ENCODE measurements at regions not wholly inside any gene's neighbourhood (a gene's known extent, or its start where the extent isn't known, plus 50 kb on each side); places are given as distances from the start of the nearest gene placed in this dataset.

DNA sequence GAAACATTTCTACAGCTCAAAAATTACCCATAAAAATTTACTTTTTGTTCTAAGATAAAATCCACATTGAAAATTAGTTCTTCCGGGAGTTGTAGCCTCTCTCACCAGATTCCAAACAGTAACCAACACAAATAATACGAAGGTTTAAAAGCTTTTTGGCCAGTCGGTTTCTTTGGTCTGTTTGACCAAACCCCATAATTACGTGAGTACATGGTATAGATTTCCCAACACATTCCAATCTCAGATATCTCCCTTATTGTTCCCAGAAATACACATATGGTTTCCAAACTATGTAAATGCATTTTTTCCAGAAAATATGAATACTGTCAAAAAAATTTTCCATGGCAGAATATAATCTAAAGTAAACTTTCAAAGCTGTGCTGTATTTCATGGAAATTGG lies 722.0 kb downstream of the KCNJ2 start:
- H3K36me3 ChIP-seq (ENCODE audit: control insufficient read depth in 2 of 2, extremely low read depth in 1 of 2, insufficient read depth in 2 of 2, low read length in 2 of 2) = no peaks in the 10 kb centered on the region
- H3K4me2 ChIP-seq (ENCODE audit: control insufficient read depth, extremely low read depth, insufficient read depth, low read depth, low read length) = no peak overlapping the region
- DNase-seq (ENCODE audit: low read depth, low spot score) = no peak
- H3K79me2 ChIP-seq (ENCODE audit: control insufficient read depth, insufficient read depth, low read length) = no peaks in the 10 kb centered on the region
- no peak for FAIRE-seq
- no peaks in the 10 kb centered on the region for H3K9me1 ChIP-seq (ENCODE audit: control insufficient read depth, extremely low read depth, insufficient read depth, low read length)
- no peak overlapping the region for H2AFZ ChIP-seq (ENCODE audit: control insufficient read depth, low read length)
- TF ChIP-seq EZH2 (IDR thresholded peaks at IDR 0.05; ENCODE audit: low read length) = no peak
- TF ChIP-seq, protein P1, sequence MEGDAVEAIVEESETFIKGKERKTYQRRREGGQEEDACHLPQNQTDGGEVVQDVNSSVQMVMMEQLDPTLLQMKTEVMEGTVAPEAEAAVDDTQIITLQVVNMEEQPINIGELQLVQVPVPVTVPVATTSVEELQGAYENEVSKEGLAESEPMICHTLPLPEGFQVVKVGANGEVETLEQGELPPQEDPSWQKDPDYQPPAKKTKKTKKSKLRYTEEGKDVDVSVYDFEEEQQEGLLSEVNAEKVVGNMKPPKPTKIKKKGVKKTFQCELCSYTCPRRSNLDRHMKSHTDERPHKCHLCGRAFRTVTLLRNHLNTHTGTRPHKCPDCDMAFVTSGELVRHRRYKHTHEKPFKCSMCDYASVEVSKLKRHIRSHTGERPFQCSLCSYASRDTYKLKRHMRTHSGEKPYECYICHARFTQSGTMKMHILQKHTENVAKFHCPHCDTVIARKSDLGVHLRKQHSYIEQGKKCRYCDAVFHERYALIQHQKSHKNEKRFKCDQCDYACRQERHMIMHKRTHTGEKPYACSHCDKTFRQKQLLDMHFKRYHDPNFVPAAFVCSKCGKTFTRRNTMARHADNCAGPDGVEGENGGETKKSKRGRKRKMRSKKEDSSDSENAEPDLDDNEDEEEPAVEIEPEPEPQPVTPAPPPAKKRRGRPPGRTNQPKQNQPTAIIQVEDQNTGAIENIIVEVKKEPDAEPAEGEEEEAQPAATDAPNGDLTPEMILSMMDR (optimal IDR thresholded peaks at IDR 0.05 in 1 of 3, IDR thresholded peaks at IDR 0.05 in 1 of 3, conservative IDR thresholded peaks at IDR 0.05 in 1 of 3; ENCODE audit: extremely low read depth in 1 of 3, insufficient read depth in 2 of 3, low read length in 3 of 3) = no peak
- H3K4me1 ChIP-seq (ENCODE audit: control insufficient read depth, extremely low read depth, insufficient read depth, low read length) = no peaks in the 10 kb centered on the region
- H3K9me3 ChIP-seq (ENCODE audit: control insufficient read depth, low read depth, low read length) = no peaks in the 10 kb centered on the region
- H3K4me3 ChIP-seq (ENCODE audit: control insufficient read depth in 2 of 3, extremely low read depth in 1 of 3, insufficient read depth in 2 of 3, low read depth in 1 of 3, low read length in 3 of 3) = no peak overlapping the region
- H4K20me1 ChIP-seq (ENCODE audit: control insufficient read depth, extremely low read depth, insufficient read depth, low read length) = no peaks in the 10 kb centered on the region
- H3K27me3 ChIP-seq (ENCODE audit: control insufficient read depth, extremely low read depth, insufficient read depth, low read length) = no peaks in the 10 kb centered on the region
- dilution Hi-C loops (cut with MboI; ENCODE audit: extremely low pct_ligation_motif_present, low sequenced_read_pairs) = no loop called here
- H3K9ac ChIP-seq (ENCODE audit: control insufficient read depth, extremely low read depth, insufficient read depth, low read length) = no peak overlapping the region
- no peak overlapping the region for H3K27ac ChIP-seq (ENCODE audit: control insufficient read depth, insufficient read depth, low read length)

DNA sequence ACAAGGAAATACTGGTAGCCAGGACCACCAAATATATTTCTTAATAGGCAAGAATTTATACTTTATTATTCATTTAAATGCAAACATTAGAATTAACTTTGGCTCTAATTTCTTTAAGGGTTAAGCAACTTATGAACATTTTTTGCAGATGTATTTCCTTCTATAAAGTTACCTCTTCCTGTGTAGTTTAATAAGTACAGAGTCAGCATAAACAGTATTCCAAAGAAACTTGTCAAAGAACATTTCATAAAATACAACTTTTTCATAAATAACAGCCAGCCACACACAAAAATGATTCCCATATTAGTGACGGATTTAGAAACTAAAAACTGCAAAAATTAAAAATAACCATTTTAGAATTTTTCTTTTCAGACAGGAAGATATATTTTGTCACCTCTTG lies 723.2 kb downstream of the KCNJ2 start:
- Histone ChIP-seq H3K36me3 (ENCODE audit: control insufficient read depth in 2 of 2, extremely low read depth in 1 of 2, insufficient read depth in 2 of 2, low read length in 2 of 2) (no peaks in the 10 kb centered on the region), H3K9me3 (ENCODE audit: control insufficient read depth, low read depth, low read length) (no peaks in the 10 kb centered on the region), H3K4me2 (ENCODE audit: control insufficient read depth, extremely low read depth, insufficient read depth, low read depth, low read length) (no peak overlapping the region), H3K27me3 (ENCODE audit: control insufficient read depth, extremely low read depth, insufficient read depth, low read length) (no peaks in the 10 kb centered on the region), H3K79me2 (ENCODE audit: control insufficient read depth, insufficient read depth, low read length) (no peaks in the 10 kb centered on the region), H3K27ac (ENCODE audit: control insufficient read depth, insufficient read depth, low read length) (no peak overlapping the region), H4K20me1 (ENCODE audit: control insufficient read depth, extremely low read depth, insufficient read depth, low read length) (no peaks in the 10 kb centered on the region), H2AFZ (ENCODE audit: control insufficient read depth, low read length) (no peak overlapping the region), H3K9me1 (ENCODE audit: control insufficient read depth, extremely low read depth, insufficient read depth, low read length) (no peaks in the 10 kb centered on the region), H3K9ac (ENCODE audit: control insufficient read depth, extremely low read depth, insufficient read depth, low read length) (no peak overlapping the region), H3K4me3 (ENCODE audit: control insufficient read depth in 2 of 3, extremely low read depth in 1 of 3, insufficient read depth in 2 of 3, low read depth in 1 of 3, low read length in 3 of 3) (no peak overlapping the region), H3K4me1 (ENCODE audit: control insufficient read depth, extremely low read depth, insufficient read depth, low read length) (no peaks in the 10 kb centered on the region)
- no peak for TF ChIP-seq EZH2 (IDR thresholded peaks at IDR 0.05; ENCODE audit: low read length)
- TF ChIP-seq, protein P1 (optimal IDR thresholded peaks at IDR 0.05 in 1 of 3, IDR thresholded peaks at IDR 0.05 in 1 of 3, conservative IDR thresholded peaks at IDR 0.05 in 1 of 3; ENCODE audit: extremely low read depth in 1 of 3, insufficient read depth in 2 of 3, low read length in 3 of 3) = no peak
- FAIRE-seq (no peak), DNase-seq (ENCODE audit: low read depth, low spot score) (no peak)
- dilution Hi-C loops (cut with MboI; ENCODE audit: extremely low pct_ligation_motif_present, low sequenced_read_pairs) = no loop called here

Measured in keratinocyte (primary cell).